SK-N-SH treated with all-trans-retinoic acid at 6 μM for 48 hours (cell line): ENCODE measurements at regions not wholly inside any gene's neighbourhood (a gene's known extent, or its start where the extent isn't known, plus 50 kb on each side); places are given as distances from the start of the nearest gene placed in this dataset.

Experiments
- ATAC-seq: fragments of 200-7000 bp; cut with Tn5 transposase; 3 replicates; pipeline ENCODE4 v1.9.1; 2020; ENCODE audit warnings: mild to moderate bottlenecking, moderate library complexity
- ARNTL ChIP-seq: fragments of 450-650 bp; formaldehyde crosslinking; IDR thresholded peaks from 2 replicates; pipeline ENCODE4 v1.5.0; 2020; ENCODE audit warnings: low read depth, mild to moderate bottlenecking, moderate library complexity, borderline replicate concordance
- BACH2 ChIP-seq: fragments of 250-450 bp; sonication (Bioruptor Pico); IDR thresholded peaks from 2 replicates; pipeline ENCODE4 v1.9.0; 2021; ENCODE audit warnings: mild to moderate bottlenecking, borderline replicate concordance
- CREB5 ChIP-seq: fragments of 250-450 bp; sonication (Bioruptor Pico); IDR thresholded peaks from 2 replicates; pipeline ENCODE4 v1.5.1; 2020; ENCODE audit warnings: low read depth, mild to moderate bottlenecking, moderate library complexity
- CSDC2 ChIP-seq: fragments of 250-450 bp; sonication (Bioruptor Pico); IDR thresholded peaks from 2 replicates; pipeline ENCODE4 v1.5.0; 2020; ENCODE audit warnings: mild to moderate bottlenecking, moderate library complexity
- ESRRG ChIP-seq: fragments of 250-450 bp; sonication (Bioruptor Pico); IDR thresholded peaks from 2 replicates; pipeline ENCODE4 v1.6.1; 2021; ENCODE audit warnings: mild to moderate bottlenecking
- GLIS3 ChIP-seq: fragments of 250-450 bp; sonication (Bioruptor Pico); IDR thresholded peaks from 2 replicates; pipeline ENCODE4 v1.5.0; 2020; ENCODE audit warnings: mild to moderate bottlenecking, moderate library complexity
- ISL1 ChIP-seq: fragments of 250-450 bp; sonication (Bioruptor Pico); IDR thresholded peaks from 2 replicates; pipeline ENCODE4 v2.1.2; 2022; ENCODE audit warnings: mild to moderate bottlenecking, moderate library complexity
- OSR1 ChIP-seq: fragments of 250-450 bp; sonication (Bioruptor Pico); IDR thresholded peaks from 2 replicates; pipeline ENCODE4 v1.8.0; 2022; ENCODE audit warnings: moderate library complexity, mild to moderate bottlenecking, inconsistent platforms
- PATZ1 ChIP-seq: fragments of 250-450 bp; sonication (Bioruptor Pico); IDR thresholded peaks from 2 replicates; pipeline ENCODE4 v1.8.0; 2020; ENCODE audit warnings: mild to moderate bottlenecking, moderate library complexity, borderline replicate concordance
- POU6F1 ChIP-seq: fragments of 250-450 bp; sonication (Bioruptor Pico); IDR thresholded peaks from 2 replicates; pipeline ENCODE4 v1.8.0; 2021; ENCODE audit warnings: low read depth, mild to moderate bottlenecking, moderate library complexity, borderline replicate concordance
- PPARA ChIP-seq: fragments of 250-450 bp; sonication (Bioruptor Pico); IDR thresholded peaks from 2 replicates; pipeline ENCODE4 v1.5.0; 2020; ENCODE audit warnings: mild to moderate bottlenecking, borderline replicate concordance
- RARB ChIP-seq: fragments of 250-450 bp; sonication (Bioruptor Pico); IDR thresholded peaks from 2 replicates; pipeline ENCODE4 v1.8.0; 2021; ENCODE audit warnings: mild to moderate bottlenecking, moderate library complexity
- TCF4 ChIP-seq: fragments of 250-450 bp; sonication (Bioruptor Pico); IDR thresholded peaks from 2 replicates; pipeline ENCODE4 v1.8.0; 2021; ENCODE audit warnings: mild to moderate bottlenecking, moderate library complexity, borderline replicate concordance
- TOX ChIP-seq: fragments of 250-450 bp; sonication (Bioruptor Pico); IDR thresholded peaks from 2 replicates; pipeline ENCODE4 v1.8.0; 2021; ENCODE audit warnings: mild to moderate bottlenecking, moderate library complexity, borderline replicate concordance
- ZC3H10 ChIP-seq: fragments of 250-450 bp; sonication (Bioruptor Pico); IDR thresholded peaks from 2 replicates; pipeline ENCODE4 v1.5.1; 2021; ENCODE audit warnings: mild to moderate bottlenecking, moderate library complexity
- ZFP3 ChIP-seq: fragments of 250-450 bp; sonication (Bioruptor Pico); IDR thresholded peaks from 2 replicates; pipeline ENCODE4 v1.5.0; 2020; ENCODE audit warnings: mild to moderate bottlenecking, moderate library complexity
- ZFP30 ChIP-seq: fragments of 450-650 bp; formaldehyde crosslinking; IDR thresholded peaks from 2 replicates; pipeline ENCODE4 v1.5.0; 2022; ENCODE audit warnings: mild to moderate bottlenecking, moderate library complexity
- ZNF565 ChIP-seq: fragments of 450-650 bp; formaldehyde crosslinking; conservative IDR thresholded peaks from 2 replicates; pipeline ENCODE4 v1.5.0; 2020; ENCODE audit warnings: low read depth, mild to moderate bottlenecking, moderate library complexity
- ZNF70 ChIP-seq: fragments of 450-650 bp; formaldehyde crosslinking; IDR thresholded peaks from 2 replicates; pipeline ENCODE4 v1.5.0; 2020; ENCODE audit warnings: mild to moderate bottlenecking, moderate library complexity
- ZNF8 ChIP-seq: fragments of 450-650 bp; formaldehyde crosslinking; IDR thresholded peaks from 2 replicates; pipeline ENCODE4 v1.5.0; 2020; ENCODE audit warnings: mild to moderate bottlenecking, moderate library complexity

- TF ChIP-seq TOX (CRISPR knock-in tag) (no peak), GLIS3 (no peak), RARB (CRISPR knock-in tag) (no peak), CSDC2 (no peak), ZNF8 (CRISPR knock-in tag) (no peak), ZNF70 (CRISPR knock-in tag) (no peak), ZFP3 (CRISPR knock-in tag) (no peak), ZFP30 (CRISPR knock-in tag) (no peak), POU6F1 (CRISPR knock-in tag) (no peak), CREB5 (CRISPR knock-in tag) (no peak)
- TF ChIP-seq, all 23 proteins: peak for 0
- ATAC-seq = no peak
These were observed 85.0 kb upstream of the PAX2 start for GRCh38 chr10:100660365-100660764.

- ATAC-seq = no peak
- TF ChIP-seq ARNTL (CRISPR knock-in tag) (no peak), PATZ1 (no peak), TCF4 (CRISPR knock-in tag) (no peak), ISL1 (no peak), ZNF565 (CRISPR knock-in tag) (no peak), ZC3H10 (CRISPR knock-in tag) (no peak), BACH2 (CRISPR knock-in tag) (no peak), OSR1 (CRISPR knock-in tag) (no peak), RARB (CRISPR knock-in tag) (no peak), CSDC2 (no peak), POU6F1 (CRISPR knock-in tag) (no peak), ZNF70 (CRISPR knock-in tag) (no peak), CREB5 (CRISPR knock-in tag) (no peak), ESRRG (CRISPR knock-in tag) (no peak)
These were observed 84.4 kb upstream of the PAX2 start for GRCh38 chr10:100660945-100661344.

GRCh38 chr10:100661520-100661919 is 83.9 kb upstream of the PAX2 start:
- no peak for ATAC-seq
- no peak for TF ChIP-seq TOX (CRISPR knock-in tag)
- no peak for TF ChIP-seq GLIS3
- TF ChIP-seq PATZ1 = no peak
- TF ChIP-seq ZNF8 (CRISPR knock-in tag) = no peak
- no peak for TF ChIP-seq PPARA
- no peak for TF ChIP-seq ISL1
